Thyroid gland (tissue), 4 donors: ENCODE measurements at regions not wholly inside any gene's neighbourhood (a gene's known extent, or its start where the extent isn't known, plus 50 kb on each side); places are given as distances from the start of the nearest gene placed in this dataset.

Experiments
- POLR2A ChIP-seq, 2 donors: fragments of 450-650 bp; IDR thresholded peaks; one replicate each; pipeline ENCODE4 v1.6.1; 2017; ENCODE audit warnings: antibody characterized with exemption in 2 of 2, mild to moderate bottlenecking in 2 of 2, moderate library complexity in 1 of 2
- TF ChIP-seq, protein P1 (sequence below), 6 experiments: fragments of 200-600 bp in 3 of 6; fragments of 450-650 bp in 3 of 6; sonication (generic) in 3 of 6; IDR thresholded peaks; one replicate each; pipeline ENCODE4 v1.5.1; 2016 to 2019; ENCODE audit warnings: antibody characterized with exemption in 6 of 6, mild to moderate bottlenecking in 2 of 6, inconsistent platforms in 1 of 6, moderate library complexity in 1 of 6

DNA sequence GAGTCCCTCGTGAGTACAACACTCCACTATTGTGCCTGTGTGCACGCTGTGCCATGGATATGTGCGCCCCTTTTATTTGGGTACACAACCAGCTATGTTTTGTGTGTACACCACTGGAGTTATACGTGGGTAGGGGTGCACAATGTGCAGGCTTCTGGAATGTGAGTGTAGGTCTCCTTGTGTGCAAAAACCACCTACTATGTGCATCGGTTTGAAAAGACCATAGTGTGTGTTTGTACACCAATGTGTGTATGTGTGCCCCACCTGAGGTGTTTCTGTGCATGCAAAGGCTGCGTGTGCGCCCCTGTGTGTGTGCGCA, 86.4 kb upstream of the ALDH1L1 start:
- no peak for TF ChIP-seq POLR2A (IDR thresholded peaks at IDR 0.05)
- TF ChIP-seq, protein P1, sequence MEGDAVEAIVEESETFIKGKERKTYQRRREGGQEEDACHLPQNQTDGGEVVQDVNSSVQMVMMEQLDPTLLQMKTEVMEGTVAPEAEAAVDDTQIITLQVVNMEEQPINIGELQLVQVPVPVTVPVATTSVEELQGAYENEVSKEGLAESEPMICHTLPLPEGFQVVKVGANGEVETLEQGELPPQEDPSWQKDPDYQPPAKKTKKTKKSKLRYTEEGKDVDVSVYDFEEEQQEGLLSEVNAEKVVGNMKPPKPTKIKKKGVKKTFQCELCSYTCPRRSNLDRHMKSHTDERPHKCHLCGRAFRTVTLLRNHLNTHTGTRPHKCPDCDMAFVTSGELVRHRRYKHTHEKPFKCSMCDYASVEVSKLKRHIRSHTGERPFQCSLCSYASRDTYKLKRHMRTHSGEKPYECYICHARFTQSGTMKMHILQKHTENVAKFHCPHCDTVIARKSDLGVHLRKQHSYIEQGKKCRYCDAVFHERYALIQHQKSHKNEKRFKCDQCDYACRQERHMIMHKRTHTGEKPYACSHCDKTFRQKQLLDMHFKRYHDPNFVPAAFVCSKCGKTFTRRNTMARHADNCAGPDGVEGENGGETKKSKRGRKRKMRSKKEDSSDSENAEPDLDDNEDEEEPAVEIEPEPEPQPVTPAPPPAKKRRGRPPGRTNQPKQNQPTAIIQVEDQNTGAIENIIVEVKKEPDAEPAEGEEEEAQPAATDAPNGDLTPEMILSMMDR (IDR thresholded peaks at IDR 0.05), result no peak
